B cell (primary cell): ENCODE measurements at regions not wholly inside any gene's neighbourhood (a gene's known extent, or its start where the extent isn't known, plus 50 kb on each side); places are given as distances from the start of the nearest gene placed in this dataset.

Experiments used
- EZH2 ChIP-seq: IDR thresholded peaks from 2 replicates; pipeline ENCODE4 v1.6.1; 2012; ENCODE audit warnings: borderline replicate concordance, low read depth, mild to moderate bottlenecking, moderate library complexity, low read length; ENCODE audit not compliant: insufficient read depth, poor library complexity, severe bottlenecking
- TF ChIP-seq, protein P1 (sequence below): fragments of 200-600 bp; IDR thresholded peaks from one replicate; pipeline ENCODE4 v1.8.0; 2022; ENCODE audit warnings: antibody characterized with exemption, mild to moderate bottlenecking

- TF ChIP-seq, protein P1, sequence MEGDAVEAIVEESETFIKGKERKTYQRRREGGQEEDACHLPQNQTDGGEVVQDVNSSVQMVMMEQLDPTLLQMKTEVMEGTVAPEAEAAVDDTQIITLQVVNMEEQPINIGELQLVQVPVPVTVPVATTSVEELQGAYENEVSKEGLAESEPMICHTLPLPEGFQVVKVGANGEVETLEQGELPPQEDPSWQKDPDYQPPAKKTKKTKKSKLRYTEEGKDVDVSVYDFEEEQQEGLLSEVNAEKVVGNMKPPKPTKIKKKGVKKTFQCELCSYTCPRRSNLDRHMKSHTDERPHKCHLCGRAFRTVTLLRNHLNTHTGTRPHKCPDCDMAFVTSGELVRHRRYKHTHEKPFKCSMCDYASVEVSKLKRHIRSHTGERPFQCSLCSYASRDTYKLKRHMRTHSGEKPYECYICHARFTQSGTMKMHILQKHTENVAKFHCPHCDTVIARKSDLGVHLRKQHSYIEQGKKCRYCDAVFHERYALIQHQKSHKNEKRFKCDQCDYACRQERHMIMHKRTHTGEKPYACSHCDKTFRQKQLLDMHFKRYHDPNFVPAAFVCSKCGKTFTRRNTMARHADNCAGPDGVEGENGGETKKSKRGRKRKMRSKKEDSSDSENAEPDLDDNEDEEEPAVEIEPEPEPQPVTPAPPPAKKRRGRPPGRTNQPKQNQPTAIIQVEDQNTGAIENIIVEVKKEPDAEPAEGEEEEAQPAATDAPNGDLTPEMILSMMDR: no peak
- TF ChIP-seq EZH2: no peak
Observed at GRCh38 chr21:38902608-38903445, 97.1 kb downstream of the ETS2 start.
